GM19351 (cell line): ENCODE measurements at regions not wholly inside any gene's neighbourhood (a gene's known extent, or its start where the extent isn't known, plus 50 kb on each side); places are given as distances from the start of the nearest gene placed in this dataset.

Experiments
- ATAC-seq: cut with Tn5 transposase; IDR thresholded peaks from one replicate; pipeline ENCODE4 v1.9.1; 2021; ENCODE audit warnings: mild to moderate bottlenecking, moderate library complexity; ENCODE audit not compliant: unreplicated experiment

GRCh38 chr5:23253621-23254198 is 253.7 kb upstream of the PRDM9 start:
- ATAC-seq, result no peak

GRCh38 chr5:23242891-23243290 is 264.5 kb upstream of the PRDM9 start:
- ATAC-seq, result no peak

GRCh38 chr5:23235246-23235645 is 272.2 kb upstream of the PRDM9 start:
- ATAC-seq, result no peak

- no peak for ATAC-seq
These were observed 273.2 kb upstream of the PRDM9 start for GRCh38 chr5:23234197-23234596.

GRCh38 chr5:23223846-23224245 is 283.6 kb upstream of the PRDM9 start:
- no peak for ATAC-seq

GRCh38 chr5:23221831-23222230 is 285.6 kb upstream of the PRDM9 start:
- ATAC-seq, result no peak

GRCh38 chr5:23217159-23217558 is 290.2 kb upstream of the PRDM9 start:
- no peak for ATAC-seq

GRCh38 chr5:23216345-23216744 is 291.1 kb upstream of the PRDM9 start:
- no peak for ATAC-seq

- ATAC-seq, result peak; percentile 90
These were observed 298.4 kb upstream of the PRDM9 start for GRCh38 chr5:23208959-23209431.

GRCh38 chr5:23204111-23204510 is 303.3 kb upstream of the PRDM9 start:
- no peak for ATAC-seq

- no peak for ATAC-seq
These were observed 316.7 kb upstream of the CDH12 start for GRCh38 chr5:23169660-23170416.

GRCh38 chr5:23164971-23165370 is 311.8 kb upstream of the CDH12 start:
- no peak for ATAC-seq

- no peak for ATAC-seq
These were observed 305.0 kb upstream of the CDH12 start for GRCh38 chr5:23158179-23158578.

- no peak for ATAC-seq
These were observed 304.6 kb upstream of the CDH12 start for GRCh38 chr5:23157716-23158115.

GRCh38 chr5:23157169-23157568 is 304.0 kb upstream of the CDH12 start:
- no peak for ATAC-seq

- ATAC-seq, result no peak
These were observed 294.5 kb upstream of the CDH12 start for GRCh38 chr5:23147625-23148024.

- no peak for ATAC-seq
These were observed 293.0 kb upstream of the CDH12 start for GRCh38 chr5:23146183-23146582.

GRCh38 chr5:23139338-23140171 is 286.4 kb upstream of the CDH12 start:
- ATAC-seq, result peak; percentile 67

GRCh38 chr5:23136958-23137357 is 283.8 kb upstream of the CDH12 start:
- ATAC-seq, result no peak

- ATAC-seq, result no peak
These were observed 279.1 kb upstream of the CDH12 start for GRCh38 chr5:23132231-23132630.

- no peak for ATAC-seq
These were observed 259.1 kb upstream of the CDH12 start for GRCh38 chr5:23112237-23112636.

- ATAC-seq, result no peak
These were observed 251.9 kb upstream of the CDH12 start for GRCh38 chr5:23105021-23105420.
